GM12878 (cell line): ENCODE measurements at regions not wholly inside any gene's neighbourhood (a gene's known extent, or its start where the extent isn't known, plus 50 kb on each side); places are given as distances from the start of the nearest gene placed in this dataset.

Experiments used
- ATF7 ChIP-seq: fragments of 450-650 bp; IDR thresholded peaks from 2 replicates; pipeline ENCODE4 v1.6.1; 2016; ENCODE audit warnings: low read depth, mild to moderate bottlenecking
- DPF2 ChIP-seq: fragments of 450-650 bp; IDR thresholded peaks from 2 replicates; pipeline ENCODE4 v1.6.1; 2017; ENCODE audit warnings: mild to moderate bottlenecking
- RAD51 ChIP-seq: fragments of 450-650 bp; IDR thresholded peaks from 2 replicates; pipeline ENCODE4 v1.6.1; 2016; ENCODE audit warnings: moderate library complexity, mild to moderate bottlenecking, inconsistent platforms
- RCOR1 ChIP-seq: conservative IDR thresholded peaks from 2 replicates; pipeline ENCODE4 v1.6.1; 2012; ENCODE audit warnings: low read depth, low read length, improper control_type of control experiment
- TF ChIP-seq, protein P1 (sequence below): fragments of 450-650 bp; IDR thresholded peaks from 2 replicates; pipeline ENCODE4 v1.6.1; 2017; ENCODE audit warnings: mild to moderate bottlenecking, low read depth, inconsistent platforms; ENCODE audit not compliant: poor library complexity, severe bottlenecking
- TF ChIP-seq, protein P2 (sequence below): fragments of 450-650 bp; IDR thresholded peaks from 2 replicates; pipeline ENCODE4 v1.6.1; 2017; ENCODE audit warnings: mild to moderate bottlenecking
- TF ChIP-seq, protein P3 (sequence below): fragments of 450-650 bp; formaldehyde crosslinking; IDR thresholded peaks from 2 replicates; pipeline ENCODE4 v1.4.0; 2020; ENCODE audit warnings: mild to moderate bottlenecking, moderate library complexity

GRCh38 chr6:56372406-56372995, 125.1 kb upstream of the COL21A1 start (continued):
- TF ChIP-seq, protein P1, sequence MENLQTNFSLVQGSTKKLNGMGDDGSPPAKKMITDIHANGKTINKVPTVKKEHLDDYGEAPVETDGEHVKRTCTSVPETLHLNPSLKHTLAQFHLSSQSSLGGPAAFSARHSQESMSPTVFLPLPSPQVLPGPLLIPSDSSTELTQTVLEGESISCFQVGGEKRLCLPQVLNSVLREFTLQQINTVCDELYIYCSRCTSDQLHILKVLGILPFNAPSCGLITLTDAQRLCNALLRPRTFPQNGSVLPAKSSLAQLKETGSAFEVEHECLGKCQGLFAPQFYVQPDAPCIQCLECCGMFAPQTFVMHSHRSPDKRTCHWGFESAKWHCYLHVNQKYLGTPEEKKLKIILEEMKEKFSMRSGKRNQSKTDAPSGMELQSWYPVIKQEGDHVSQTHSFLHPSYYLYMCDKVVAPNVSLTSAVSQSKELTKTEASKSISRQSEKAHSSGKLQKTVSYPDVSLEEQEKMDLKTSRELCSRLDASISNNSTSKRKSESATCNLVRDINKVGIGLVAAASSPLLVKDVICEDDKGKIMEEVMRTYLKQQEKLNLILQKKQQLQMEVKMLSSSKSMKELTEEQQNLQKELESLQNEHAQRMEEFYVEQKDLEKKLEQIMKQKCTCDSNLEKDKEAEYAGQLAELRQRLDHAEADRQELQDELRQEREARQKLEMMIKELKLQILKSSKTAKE, result no peak
- TF ChIP-seq, protein P2, sequence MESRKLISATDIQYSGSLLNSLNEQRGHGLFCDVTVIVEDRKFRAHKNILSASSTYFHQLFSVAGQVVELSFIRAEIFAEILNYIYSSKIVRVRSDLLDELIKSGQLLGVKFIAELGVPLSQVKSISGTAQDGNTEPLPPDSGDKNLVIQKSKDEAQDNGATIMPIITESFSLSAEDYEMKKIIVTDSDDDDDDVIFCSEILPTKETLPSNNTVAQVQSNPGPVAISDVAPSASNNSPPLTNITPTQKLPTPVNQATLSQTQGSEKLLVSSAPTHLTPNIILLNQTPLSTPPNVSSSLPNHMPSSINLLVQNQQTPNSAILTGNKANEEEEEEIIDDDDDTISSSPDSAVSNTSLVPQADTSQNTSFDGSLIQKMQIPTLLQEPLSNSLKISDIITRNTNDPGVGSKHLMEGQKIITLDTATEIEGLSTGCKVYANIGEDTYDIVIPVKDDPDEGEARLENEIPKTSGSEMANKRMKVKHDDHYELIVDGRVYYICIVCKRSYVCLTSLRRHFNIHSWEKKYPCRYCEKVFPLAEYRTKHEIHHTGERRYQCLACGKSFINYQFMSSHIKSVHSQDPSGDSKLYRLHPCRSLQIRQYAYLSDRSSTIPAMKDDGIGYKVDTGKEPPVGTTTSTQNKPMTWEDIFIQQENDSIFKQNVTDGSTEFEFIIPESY, result no peak
- TF ChIP-seq ATF7, result no peak
- TF ChIP-seq RAD51, result no peak
- no peak for TF ChIP-seq DPF2
- TF ChIP-seq RCOR1, result no peak
- TF ChIP-seq, protein P3, sequence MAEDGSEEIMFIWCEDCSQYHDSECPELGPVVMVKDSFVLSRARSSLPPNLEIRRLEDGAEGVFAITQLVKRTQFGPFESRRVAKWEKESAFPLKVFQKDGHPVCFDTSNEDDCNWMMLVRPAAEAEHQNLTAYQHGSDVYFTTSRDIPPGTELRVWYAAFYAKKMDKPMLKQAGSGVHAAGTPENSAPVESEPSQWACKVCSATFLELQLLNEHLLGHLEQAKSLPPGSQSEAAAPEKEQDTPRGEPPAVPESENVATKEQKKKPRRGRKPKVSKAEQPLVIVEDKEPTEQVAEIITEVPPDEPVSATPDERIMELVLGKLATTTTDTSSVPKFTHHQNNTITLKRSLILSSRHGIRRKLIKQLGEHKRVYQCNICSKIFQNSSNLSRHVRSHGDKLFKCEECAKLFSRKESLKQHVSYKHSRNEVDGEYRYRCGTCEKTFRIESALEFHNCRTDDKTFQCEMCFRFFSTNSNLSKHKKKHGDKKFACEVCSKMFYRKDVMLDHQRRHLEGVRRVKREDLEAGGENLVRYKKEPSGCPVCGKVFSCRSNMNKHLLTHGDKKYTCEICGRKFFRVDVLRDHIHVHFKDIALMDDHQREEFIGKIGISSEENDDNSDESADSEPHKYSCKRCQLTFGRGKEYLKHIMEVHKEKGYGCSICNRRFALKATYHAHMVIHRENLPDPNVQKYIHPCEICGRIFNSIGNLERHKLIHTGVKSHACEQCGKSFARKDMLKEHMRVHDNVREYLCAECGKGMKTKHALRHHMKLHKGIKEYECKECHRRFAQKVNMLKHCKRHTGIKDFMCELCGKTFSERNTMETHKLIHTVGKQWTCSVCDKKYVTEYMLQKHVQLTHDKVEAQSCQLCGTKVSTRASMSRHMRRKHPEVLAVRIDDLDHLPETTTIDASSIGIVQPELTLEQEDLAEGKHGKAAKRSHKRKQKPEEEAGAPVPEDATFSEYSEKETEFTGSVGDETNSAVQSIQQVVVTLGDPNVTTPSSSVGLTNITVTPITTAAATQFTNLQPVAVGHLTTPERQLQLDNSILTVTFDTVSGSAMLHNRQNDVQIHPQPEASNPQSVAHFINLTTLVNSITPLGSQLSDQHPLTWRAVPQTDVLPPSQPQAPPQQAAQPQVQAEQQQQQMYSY, result no peak
- TF ChIP-seq, all 136 proteins: peak for 0
